ENCODE measurements at regions not wholly inside any gene's neighbourhood (a gene's known extent, or its start where the extent isn't known, plus 50 kb on each side); places are given as distances from the start of the nearest gene placed in this dataset.

DNA sequence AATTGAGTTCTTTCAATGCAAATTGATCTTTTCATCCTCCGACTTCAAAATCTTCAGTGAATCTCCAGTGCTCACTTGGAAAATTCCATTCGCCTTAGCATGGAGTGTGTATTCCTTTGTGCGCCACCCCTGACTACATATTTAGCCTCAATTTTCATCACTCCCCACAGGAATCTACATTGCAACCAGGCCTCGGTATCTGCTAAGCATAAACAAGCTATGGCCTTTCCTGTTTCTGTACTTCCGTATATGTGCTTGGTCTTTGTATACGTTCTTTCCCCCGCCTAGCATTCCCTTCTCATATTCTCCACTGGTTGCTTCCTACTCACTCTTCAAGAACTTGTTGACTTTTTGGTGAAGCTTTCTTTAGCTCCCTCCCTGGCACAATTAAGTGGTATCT, 470.8 kb downstream of the LMO4 start:
- DNase-seq (ENCODE audit: low spot score): no peak
- Histone ChIP-seq H3K9ac (ENCODE audit: low read depth in 1 of 2, low read length in 2 of 2) (no peak overlapping the region), H3K4me1 (ENCODE audit: control insufficient read depth in 4 of 4, insufficient read depth in 4 of 4, low read length in 3 of 4) (peaks cover 0 to 14% (median 13%) of the 10 kb centered on the region in 4 donors), H3K9me3 (ENCODE audit: control insufficient read depth in 4 of 4, low read length in 3 of 4) (no peaks in the 10 kb centered on the region), H3K27me3 (ENCODE audit: control insufficient read depth in 4 of 4, insufficient read depth in 4 of 4, low read length in 3 of 4) (no peaks in the 10 kb centered on the region), H3K27ac (ENCODE audit: low read depth in 1 of 2, low read length in 2 of 2) (no peak overlapping the region), H3K4me3 (ENCODE audit: low read depth in 1 of 3, low read length in 3 of 3) (no peak overlapping the region), H3K36me3 (ENCODE audit: control insufficient read depth in 4 of 4, insufficient read depth in 3 of 4, low read depth in 1 of 4, low read length in 3 of 4) (no peaks in the 10 kb centered on the region)
- TF ChIP-seq RXRA (IDR thresholded peaks at IDR 0.05) (no peak), EGR1 (IDR thresholded peaks at IDR 0.05; ENCODE audit: low read depth in 2 of 2) (no peak), ATF3 (IDR thresholded peaks at IDR 0.05) (no peak), REST (IDR thresholded peaks at IDR 0.05) (no peak), GABPA (IDR thresholded peaks at IDR 0.05 in 1 of 2, conservative IDR thresholded peaks at IDR 0.05 in 1 of 2) (no peak), HNF4A (conservative IDR thresholded peaks at IDR 0.05) (no peak), FOXA1 (IDR thresholded peaks at IDR 0.05) (no peak), RAD21 (IDR thresholded peaks at IDR 0.05) (no peak), HNF4G (IDR thresholded peaks at IDR 0.05) (no peak), FOXA2 (IDR thresholded peaks at IDR 0.05) (no peak), ZBTB33 (IDR thresholded peaks at IDR 0.05) (no peak), JUND (IDR thresholded peaks at IDR 0.05) (no peak), YY1 (IDR thresholded peaks at IDR 0.05) (no peak), MAX (IDR thresholded peaks at IDR 0.05) (no peak)
- TF ChIP-seq, protein P1, sequence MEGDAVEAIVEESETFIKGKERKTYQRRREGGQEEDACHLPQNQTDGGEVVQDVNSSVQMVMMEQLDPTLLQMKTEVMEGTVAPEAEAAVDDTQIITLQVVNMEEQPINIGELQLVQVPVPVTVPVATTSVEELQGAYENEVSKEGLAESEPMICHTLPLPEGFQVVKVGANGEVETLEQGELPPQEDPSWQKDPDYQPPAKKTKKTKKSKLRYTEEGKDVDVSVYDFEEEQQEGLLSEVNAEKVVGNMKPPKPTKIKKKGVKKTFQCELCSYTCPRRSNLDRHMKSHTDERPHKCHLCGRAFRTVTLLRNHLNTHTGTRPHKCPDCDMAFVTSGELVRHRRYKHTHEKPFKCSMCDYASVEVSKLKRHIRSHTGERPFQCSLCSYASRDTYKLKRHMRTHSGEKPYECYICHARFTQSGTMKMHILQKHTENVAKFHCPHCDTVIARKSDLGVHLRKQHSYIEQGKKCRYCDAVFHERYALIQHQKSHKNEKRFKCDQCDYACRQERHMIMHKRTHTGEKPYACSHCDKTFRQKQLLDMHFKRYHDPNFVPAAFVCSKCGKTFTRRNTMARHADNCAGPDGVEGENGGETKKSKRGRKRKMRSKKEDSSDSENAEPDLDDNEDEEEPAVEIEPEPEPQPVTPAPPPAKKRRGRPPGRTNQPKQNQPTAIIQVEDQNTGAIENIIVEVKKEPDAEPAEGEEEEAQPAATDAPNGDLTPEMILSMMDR (IDR thresholded peaks at IDR 0.05; ENCODE audit: low read depth, low read length, missing input control): no peak
- WGBS: 92% methylated on average over 7 of the region's 7 CpGs

DNA sequence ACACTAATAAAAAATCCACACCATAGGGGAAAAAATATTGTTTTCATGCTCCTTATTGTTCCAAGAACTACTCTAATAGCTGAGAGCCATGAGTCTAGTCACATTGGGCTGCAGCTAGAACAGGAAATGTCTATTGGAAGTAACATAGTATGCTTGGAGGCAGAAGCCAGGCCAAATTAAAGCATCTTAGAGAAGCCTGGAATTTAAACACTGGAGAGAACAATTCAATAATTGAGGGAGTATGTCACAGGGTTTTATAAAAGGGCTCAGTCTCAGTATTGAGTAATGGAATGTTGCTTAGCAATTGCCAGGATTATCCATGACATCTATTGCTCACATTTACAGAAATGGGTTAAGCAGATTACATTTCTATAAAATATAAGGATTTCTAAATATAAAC, 471.3 kb downstream of the LMO4 start:
- Histone ChIP-seq H3K27me3 (ENCODE audit: control insufficient read depth in 4 of 4, insufficient read depth in 4 of 4, low read length in 3 of 4) (no peaks in the 10 kb centered on the region), H3K36me3 (ENCODE audit: control insufficient read depth in 4 of 4, insufficient read depth in 3 of 4, low read depth in 1 of 4, low read length in 3 of 4) (no peaks in the 10 kb centered on the region), H3K27ac (ENCODE audit: low read depth in 1 of 2, low read length in 2 of 2) (no peak overlapping the region), H3K4me3 (ENCODE audit: low read depth in 1 of 3, low read length in 3 of 3) (no peak overlapping the region), H3K9me3 (ENCODE audit: control insufficient read depth in 4 of 4, low read length in 3 of 4) (no peaks in the 10 kb centered on the region), H3K9ac (ENCODE audit: low read depth in 1 of 2, low read length in 2 of 2) (no peak overlapping the region), H3K4me1 (ENCODE audit: control insufficient read depth in 4 of 4, insufficient read depth in 4 of 4, low read length in 3 of 4) (peaks cover 0 to 14% (median 13%) of the 10 kb centered on the region in 4 donors)
- TF ChIP-seq ZBTB33 (IDR thresholded peaks at IDR 0.05) (no peak), SP1 (IDR thresholded peaks at IDR 0.05) (no peak), MAX (IDR thresholded peaks at IDR 0.05) (no peak), HNF4G (IDR thresholded peaks at IDR 0.05) (no peak), EGR1 (IDR thresholded peaks at IDR 0.05; ENCODE audit: low read depth in 2 of 2) (no peak), ATF3 (IDR thresholded peaks at IDR 0.05) (no peak), TAF1 (conservative IDR thresholded peaks at IDR 0.05) (no peak)
- no peak for DNase-seq (ENCODE audit: low spot score)
